SHP77 treated with DMSO at 0.1 percent for 48 hours (cell line): ENCODE measurements at regions not wholly inside any gene's neighbourhood (a gene's known extent, or its start where the extent isn't known, plus 50 kb on each side); places are given as distances from the start of the nearest gene placed in this dataset.
A peak's percentile ranks its signal among the peaks of the same experiment; 100 is the strongest.

Source experiments
- DNase-seq: peaks from one replicate; lab custom pipeline; 2025; lab: John Stamatoyannopoulos, UW

GRCh38 chr1:187236199-187236598 lies 407.4 kb downstream of the PLA2G4A start:
- no peak for DNase-seq

GRCh38 chr1:187236676-187237075 lies 407.9 kb downstream of the PLA2G4A start:
- DNase-seq = no peak

GRCh38 chr1:187237542-187237941 lies 408.8 kb downstream of the PLA2G4A start:
- DNase-seq = no peak

- no peak for DNase-seq
Observed at GRCh38 chr1:187241971-187242370, 413.2 kb downstream of the PLA2G4A start.

GRCh38 chr1:187244623-187245022 lies 415.9 kb downstream of the PLA2G4A start:
- no peak for DNase-seq

- DNase-seq = no peak
Observed at GRCh38 chr1:187245201-187245600, 416.5 kb downstream of the PLA2G4A start.

GRCh38 chr1:187249196-187249595 lies 420.4 kb downstream of the PLA2G4A start:
- no peak for DNase-seq

- DNase-seq = no peak
Observed at GRCh38 chr1:187252923-187253322, 424.2 kb downstream of the PLA2G4A start.

GRCh38 chr1:187257476-187257875 lies 428.7 kb downstream of the PLA2G4A start:
- no peak for DNase-seq

GRCh38 chr1:187261637-187262036 lies 432.9 kb downstream of the PLA2G4A start:
- DNase-seq = no peak

GRCh38 chr1:187262731-187263130 lies 434.0 kb downstream of the PLA2G4A start:
- no peak for DNase-seq

- DNase-seq = peak; percentile 68
Observed at GRCh38 chr1:187264995-187265602, 436.4 kb downstream of the PLA2G4A start.

- DNase-seq = no peak
Observed at GRCh38 chr1:187266051-187266450, 437.3 kb downstream of the PLA2G4A start.

GRCh38 chr1:187267827-187268226 lies 439.1 kb downstream of the PLA2G4A start:
- no peak for DNase-seq

- DNase-seq = no peak
Observed at GRCh38 chr1:187270256-187270655, 441.5 kb downstream of the PLA2G4A start.

- DNase-seq = no peak
Observed at GRCh38 chr1:187275346-187275745, 446.6 kb downstream of the PLA2G4A start.

- no peak for DNase-seq
Observed at GRCh38 chr1:187275985-187276575, 447.3 kb downstream of the PLA2G4A start.

- DNase-seq = no peak
Observed at GRCh38 chr1:187276677-187277076, 447.9 kb downstream of the PLA2G4A start.

- no peak for DNase-seq
Observed at GRCh38 chr1:187280031-187280430, 451.3 kb downstream of the PLA2G4A start.

- DNase-seq = no peak
Observed at GRCh38 chr1:187281085-187281484, 452.3 kb downstream of the PLA2G4A start.

GRCh38 chr1:187283984-187284383 lies 455.2 kb downstream of the PLA2G4A start:
- DNase-seq = no peak

- DNase-seq = no peak
Observed at GRCh38 chr1:187294421-187295201, 465.9 kb downstream of the PLA2G4A start.

GRCh38 chr1:187300081-187300480 lies 471.3 kb downstream of the PLA2G4A start:
- DNase-seq = no peak
